Neural cell (in vitro differentiated cells): ENCODE measurements at regions not wholly inside any gene's neighbourhood (a gene's known extent, or its start where the extent isn't known, plus 50 kb on each side); places are given as distances from the start of the nearest gene placed in this dataset.

Experiments used
- H2AFZ ChIP-seq: fragments of 200-600, 300-800 bp; sonication (generic), shearing (Covaris generic); 2 replicates; pipeline ENCODE4 v1.6.0; 2014; ENCODE audit warnings: low read depth, mild to moderate bottlenecking, antibody characterized with exemption, low read length, moderate library complexity
- H3F3A ChIP-seq: fragments of 200-600 bp; shearing (Covaris generic); 2 replicates; pipeline ENCODE4 v1.6.1; 2016; ENCODE audit warnings: mild to moderate bottlenecking, moderate library complexity, mixed read lengths, antibody characterized with exemption, low read length; ENCODE audit not compliant: insufficient read depth, poor library complexity, severe bottlenecking
- H3K27ac ChIP-seq: fragments of 200-600, 300-800 bp; sonication (generic), shearing (Covaris generic); 2 replicates; pipeline ENCODE4 v1.5.1; 2014; ENCODE audit warnings: mild to moderate bottlenecking, low read length, moderate library complexity
- H3K27me3 ChIP-seq: fragments of 300-800, 200-600 bp; sonication (generic), shearing (Covaris generic); 2 replicates; pipeline ENCODE4 v1.6.0; 2014; ENCODE audit warnings: mild to moderate bottlenecking, low read depth, low read length, moderate library complexity; ENCODE audit not compliant: insufficient read depth
- H3K36me3 ChIP-seq: fragments of 300-800, 200-600 bp; sonication (generic), shearing (Covaris generic); 2 replicates; pipeline ENCODE4 v1.5.1; 2014; ENCODE audit warnings: mild to moderate bottlenecking, antibody characterized with exemption, low read length, moderate library complexity; ENCODE audit not compliant: insufficient read depth
- H3K4me2 ChIP-seq: fragments of 300-800, 200-600 bp; sonication (generic), shearing (Covaris generic); 2 replicates; pipeline ENCODE4 v1.6.0; 2014; ENCODE audit warnings: mild to moderate bottlenecking, low read length
- H3K4me3 ChIP-seq: fragments of 300-800, 200-600 bp; sonication (generic), shearing (Covaris generic); 2 replicates; pipeline ENCODE4 v1.5.1; 2014; ENCODE audit warnings: mild to moderate bottlenecking, low read length, moderate library complexity
- H3K79me2 ChIP-seq: fragments of 200-600 bp; shearing (Covaris generic); replicated peaks from 2 replicates; pipeline ENCODE4 v1.6.0; 2014; ENCODE audit warnings: mild to moderate bottlenecking, low read length, moderate library complexity; ENCODE audit not compliant: insufficient read depth
- H3K9ac ChIP-seq: fragments of 300-800, 200-600 bp; sonication (generic), shearing (Covaris generic); 2 replicates; pipeline ENCODE4 v1.6.1; 2016; ENCODE audit warnings: mild to moderate bottlenecking, low read length, mixed read lengths
- H3K9me2 ChIP-seq: fragments of 200-600 bp; shearing (Covaris generic); 2 replicates; pipeline ENCODE4 v1.6.1; 2016; ENCODE audit warnings: mild to moderate bottlenecking, low read length, mixed read lengths; ENCODE audit not compliant: insufficient read depth
- H3K9me3 ChIP-seq: fragments of 200-600, 300-800 bp; sonication (generic), shearing (Covaris generic); 2 replicates; pipeline ENCODE4 v1.6.1; 2016; ENCODE audit warnings: mild to moderate bottlenecking, mixed run types, low read length, moderate library complexity, mixed read lengths
- H4K20me1 ChIP-seq: fragments of 200-600 bp; shearing (Covaris generic); 2 replicates; pipeline ENCODE4 v1.6.1; 2016; ENCODE audit warnings: mild to moderate bottlenecking, mixed run types; ENCODE audit not compliant: insufficient read depth
- CTCF ChIP-seq: fragments of 450-650 bp; IDR thresholded peaks from 2 replicates; pipeline ENCODE4 v1.5.1; 2014; ENCODE audit warnings: antibody characterized with exemption, mild to moderate bottlenecking, moderate library complexity; ENCODE audit not compliant: poor library complexity, severe bottlenecking
- EP300 ChIP-seq: fragments of 450-650 bp; conservative IDR thresholded peaks from 2 replicates; pipeline ENCODE4 v1.6.1; 2014; ENCODE audit warnings: antibody characterized with exemption, mild to moderate bottlenecking, moderate library complexity; ENCODE audit not compliant: poor library complexity, severe bottlenecking
- EZH2 ChIP-seq: fragments of 200-600, 300-800 bp; shearing (Covaris generic), sonication (generic); IDR thresholded peaks from 2 replicates; pipeline ENCODE4 v1.6.1; 2014; ENCODE audit warnings: antibody characterized with exemption, low read length, borderline replicate concordance, mild to moderate bottlenecking; ENCODE audit not compliant: insufficient read depth, poor library complexity, severe bottlenecking
- MXI1 ChIP-seq: fragments of 450-650 bp; conservative IDR thresholded peaks from 2 replicates; pipeline ENCODE4 v1.6.1; 2014; ENCODE audit warnings: antibody characterized with exemption, mild to moderate bottlenecking; ENCODE audit not compliant: poor library complexity, severe bottlenecking
- POLR2AphosphoS5 ChIP-seq: IDR thresholded peaks from 2 replicates; pipeline ENCODE4 v1.6.1; 2012
- RAD21 ChIP-seq: fragments of 450-650 bp; conservative IDR thresholded peaks from 2 replicates; pipeline ENCODE4 v1.6.1; 2014; ENCODE audit warnings: antibody characterized with exemption, mild to moderate bottlenecking, moderate library complexity
- SMC3 ChIP-seq: fragments of 450-650 bp; conservative IDR thresholded peaks from 2 replicates; pipeline ENCODE4 v1.6.1; 2014; ENCODE audit warnings: antibody characterized with exemption, mild to moderate bottlenecking, moderate library complexity; ENCODE audit not compliant: poor library complexity
- TF ChIP-seq, protein P1 (sequence below): IDR thresholded peaks from 2 replicates; pipeline ENCODE4 v1.6.1; 2012; ENCODE audit warnings: borderline replicate concordance

- Histone ChIP-seq H3K9me3 (no peaks in the 10 kb centered on the region), H4K20me1 (no peaks in the 10 kb centered on the region), H3K27me3 (no peaks in the 10 kb centered on the region), H3K9ac (no peak overlapping the region), H2AFZ (no peak overlapping the region), H3K4me2 (no peak overlapping the region), H3K79me2 (no peaks in the 10 kb centered on the region), H3K9me2 (no peaks in the 10 kb centered on the region), H3F3A (no peaks in the 10 kb centered on the region), H3K36me3 (no peaks in the 10 kb centered on the region), H3K27ac (no peak overlapping the region), H3K4me3 (no peak overlapping the region)
- TF ChIP-seq POLR2AphosphoS5 (no peak), MXI1 (no peak), SMC3 (no peak), EZH2 (no peak), EP300 (no peak), RAD21 (no peak)
Measured at GRCh38 chr20:24818056-24818455, 131.0 kb upstream of the CST7 start.

GRCh38 chr20:24819331-24819965 lies 129.6 kb upstream of the CST7 start:
- H3K9ac ChIP-seq, result no peak overlapping the region
- H4K20me1 ChIP-seq, result no peaks in the 10 kb centered on the region
- no peaks in the 10 kb centered on the region for H3F3A ChIP-seq
- H3K27ac ChIP-seq, result no peak overlapping the region
- no peaks in the 10 kb centered on the region for H3K9me2 ChIP-seq
- H3K36me3 ChIP-seq, result no peaks in the 10 kb centered on the region
- TF ChIP-seq POLR2AphosphoS5, result no peak
- TF ChIP-seq RAD21, result no peak
- TF ChIP-seq, protein P1, sequence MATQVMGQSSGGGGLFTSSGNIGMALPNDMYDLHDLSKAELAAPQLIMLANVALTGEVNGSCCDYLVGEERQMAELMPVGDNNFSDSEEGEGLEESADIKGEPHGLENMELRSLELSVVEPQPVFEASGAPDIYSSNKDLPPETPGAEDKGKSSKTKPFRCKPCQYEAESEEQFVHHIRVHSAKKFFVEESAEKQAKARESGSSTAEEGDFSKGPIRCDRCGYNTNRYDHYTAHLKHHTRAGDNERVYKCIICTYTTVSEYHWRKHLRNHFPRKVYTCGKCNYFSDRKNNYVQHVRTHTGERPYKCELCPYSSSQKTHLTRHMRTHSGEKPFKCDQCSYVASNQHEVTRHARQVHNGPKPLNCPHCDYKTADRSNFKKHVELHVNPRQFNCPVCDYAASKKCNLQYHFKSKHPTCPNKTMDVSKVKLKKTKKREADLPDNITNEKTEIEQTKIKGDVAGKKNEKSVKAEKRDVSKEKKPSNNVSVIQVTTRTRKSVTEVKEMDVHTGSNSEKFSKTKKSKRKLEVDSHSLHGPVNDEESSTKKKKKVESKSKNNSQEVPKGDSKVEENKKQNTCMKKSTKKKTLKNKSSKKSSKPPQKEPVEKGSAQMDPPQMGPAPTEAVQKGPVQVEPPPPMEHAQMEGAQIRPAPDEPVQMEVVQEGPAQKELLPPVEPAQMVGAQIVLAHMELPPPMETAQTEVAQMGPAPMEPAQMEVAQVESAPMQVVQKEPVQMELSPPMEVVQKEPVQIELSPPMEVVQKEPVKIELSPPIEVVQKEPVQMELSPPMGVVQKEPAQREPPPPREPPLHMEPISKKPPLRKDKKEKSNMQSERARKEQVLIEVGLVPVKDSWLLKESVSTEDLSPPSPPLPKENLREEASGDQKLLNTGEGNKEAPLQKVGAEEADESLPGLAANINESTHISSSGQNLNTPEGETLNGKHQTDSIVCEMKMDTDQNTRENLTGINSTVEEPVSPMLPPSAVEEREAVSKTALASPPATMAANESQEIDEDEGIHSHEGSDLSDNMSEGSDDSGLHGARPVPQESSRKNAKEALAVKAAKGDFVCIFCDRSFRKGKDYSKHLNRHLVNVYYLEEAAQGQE, result no peak
- no peak for TF ChIP-seq SMC3
- TF ChIP-seq MXI1, result no peak
- TF ChIP-seq EZH2, result no peak
- TF ChIP-seq CTCF, result no peak
- H3K79me2 ChIP-seq, result no peaks in the 10 kb centered on the region
- H3K4me2 ChIP-seq, result no peak overlapping the region
- H3K9me3 ChIP-seq, result no peaks in the 10 kb centered on the region
- H3K27me3 ChIP-seq, result no peaks in the 10 kb centered on the region
- no peak overlapping the region for H2AFZ ChIP-seq
- no peak overlapping the region for H3K4me3 ChIP-seq
